Prostate gland (tissue), 2 donors: ENCODE measurements at regions not wholly inside any gene's neighbourhood (a gene's known extent, or its start where the extent isn't known, plus 50 kb on each side); places are given as distances from the start of the nearest gene placed in this dataset.

Experiments used
- DNase-seq: peaks from one replicate; pipeline ENCODE4 v3.0.0-alpha.2; 2019; ENCODE audit warnings: low spot score
- H3K27ac ChIP-seq, 2 donors: fragments of 200-600 bp; sonication (generic); 2 replicates each; pipeline ENCODE4 v1.5.1; 2017 to 2019
- H3K27me3 ChIP-seq: fragments of 200-600 bp; sonication (generic); replicated peaks from 2 replicates; pipeline ENCODE4 v1.5.1; 2019; ENCODE audit not compliant: insufficient read depth
- H3K36me3 ChIP-seq, 2 donors: fragments of 200-600 bp; sonication (generic); 1 replicate in 1 of 2; 2 replicates in 1 of 2; pipeline versions ENCODE4 v1.5.1 to v1.8.1; 2017 to 2019
- H3K4me1 ChIP-seq: fragments of 200-600 bp; sonication (generic); replicated peaks from 2 replicates; pipeline ENCODE4 v1.5.1; 2019
- H3K4me3 ChIP-seq, 2 donors: fragments of 200-600 bp; sonication (generic); 2 replicates each; pipeline ENCODE4 v1.5.1; 2017 to 2019
- H3K9me3 ChIP-seq: fragments of 200-600 bp; sonication (generic); 2 replicates; pipeline ENCODE4 v1.5.1; 2017
- POLR2A ChIP-seq: fragments of 450-650 bp; IDR thresholded peaks from one replicate; pipeline ENCODE4 v1.6.1; 2016; ENCODE audit warnings: antibody characterized with exemption, mild to moderate bottlenecking
- POLR2AphosphoS5 ChIP-seq: sonication (generic); formaldehyde crosslinking; IDR thresholded peaks from one replicate; pipeline ENCODE4 v1.6.1; 2017; ENCODE audit warnings: antibody characterized with exemption
- WGBS: methylation state at CpG from one replicate; pipeline ENCODE4 v1.1.5; 2018; 5-methylcytosine and 5-hydroxymethylcytosine counted together
- intact Hi-C: fragments of 100-400 bp; cut with DNase I; formaldehyde crosslinking; loops from one replicate; pipeline ENCODE4 v1.14.2; 2022
- TF ChIP-seq, protein P1 (sequence below), 4 experiments: fragments of 200-600 bp in 2 of 4; fragments of 450-650 bp in 2 of 4; sonication (generic) in 2 of 4; IDR thresholded peaks; 1 replicate in 3 of 4; 2 replicates in 1 of 4; pipeline ENCODE4 v1.5.1; 2016 to 2019; ENCODE audit warnings: antibody characterized with exemption in 4 of 4, mild to moderate bottlenecking in 2 of 4, moderate library complexity in 2 of 4

DNA sequence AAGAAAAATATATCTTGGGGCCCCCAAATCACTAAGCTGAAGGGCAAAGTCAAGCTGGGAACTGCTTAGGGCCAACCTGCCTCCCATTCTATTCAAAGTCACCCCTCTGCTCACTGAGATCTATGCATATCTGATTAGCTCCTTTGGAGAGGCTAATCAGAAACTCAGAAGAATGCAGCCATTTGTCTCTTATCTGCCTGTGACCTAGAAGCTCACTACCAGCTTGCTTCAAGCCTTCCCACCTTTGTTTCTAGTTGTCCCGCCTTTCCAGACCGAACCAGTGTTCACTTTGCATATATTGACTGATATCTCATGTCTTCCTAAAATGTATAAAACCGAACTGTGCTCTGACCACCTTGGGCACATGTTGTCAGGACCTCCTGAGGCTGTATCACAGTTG, 479.4 kb downstream of the METTL4 start:
- Histone ChIP-seq H3K4me1 (no peaks in the 10 kb centered on the region), H3K4me3 (no peak overlapping the region), H3K36me3 (no peaks in the 10 kb centered on the region), H3K9me3 (no peaks in the 10 kb centered on the region), H3K27me3 (no peaks in the 10 kb centered on the region), H3K27ac (no peak overlapping the region)
- WGBS, result 87% methylated on average over 3 of the region's 3 CpGs
- no peak for TF ChIP-seq POLR2AphosphoS5
- TF ChIP-seq, protein P1, sequence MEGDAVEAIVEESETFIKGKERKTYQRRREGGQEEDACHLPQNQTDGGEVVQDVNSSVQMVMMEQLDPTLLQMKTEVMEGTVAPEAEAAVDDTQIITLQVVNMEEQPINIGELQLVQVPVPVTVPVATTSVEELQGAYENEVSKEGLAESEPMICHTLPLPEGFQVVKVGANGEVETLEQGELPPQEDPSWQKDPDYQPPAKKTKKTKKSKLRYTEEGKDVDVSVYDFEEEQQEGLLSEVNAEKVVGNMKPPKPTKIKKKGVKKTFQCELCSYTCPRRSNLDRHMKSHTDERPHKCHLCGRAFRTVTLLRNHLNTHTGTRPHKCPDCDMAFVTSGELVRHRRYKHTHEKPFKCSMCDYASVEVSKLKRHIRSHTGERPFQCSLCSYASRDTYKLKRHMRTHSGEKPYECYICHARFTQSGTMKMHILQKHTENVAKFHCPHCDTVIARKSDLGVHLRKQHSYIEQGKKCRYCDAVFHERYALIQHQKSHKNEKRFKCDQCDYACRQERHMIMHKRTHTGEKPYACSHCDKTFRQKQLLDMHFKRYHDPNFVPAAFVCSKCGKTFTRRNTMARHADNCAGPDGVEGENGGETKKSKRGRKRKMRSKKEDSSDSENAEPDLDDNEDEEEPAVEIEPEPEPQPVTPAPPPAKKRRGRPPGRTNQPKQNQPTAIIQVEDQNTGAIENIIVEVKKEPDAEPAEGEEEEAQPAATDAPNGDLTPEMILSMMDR (IDR thresholded peaks at IDR 0.05), result no peak
- TF ChIP-seq POLR2A, result no peak
- no peak for DNase-seq
- intact Hi-C loops, result no loop called here

DNA sequence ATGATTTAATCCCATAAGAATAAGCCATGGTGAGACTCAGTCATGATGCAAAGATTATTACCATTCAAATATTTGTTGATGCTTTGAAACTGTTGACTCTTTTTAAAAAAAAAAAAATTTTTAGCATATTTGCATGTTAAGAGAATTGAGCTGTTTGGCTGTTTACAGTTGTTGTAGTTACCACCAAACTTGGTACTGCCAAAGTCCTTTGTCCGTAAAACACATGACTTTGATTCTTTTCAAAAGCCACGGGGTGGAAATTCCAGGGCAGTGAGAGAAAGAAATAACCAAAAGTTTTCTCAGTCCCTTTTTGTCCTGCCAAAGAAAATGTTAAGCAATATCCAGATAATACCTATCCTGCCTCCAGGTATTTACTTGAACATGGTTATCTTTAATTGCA, 474.8 kb downstream of the METTL4 start:
- intact Hi-C loops, result no loop called here

DNA sequence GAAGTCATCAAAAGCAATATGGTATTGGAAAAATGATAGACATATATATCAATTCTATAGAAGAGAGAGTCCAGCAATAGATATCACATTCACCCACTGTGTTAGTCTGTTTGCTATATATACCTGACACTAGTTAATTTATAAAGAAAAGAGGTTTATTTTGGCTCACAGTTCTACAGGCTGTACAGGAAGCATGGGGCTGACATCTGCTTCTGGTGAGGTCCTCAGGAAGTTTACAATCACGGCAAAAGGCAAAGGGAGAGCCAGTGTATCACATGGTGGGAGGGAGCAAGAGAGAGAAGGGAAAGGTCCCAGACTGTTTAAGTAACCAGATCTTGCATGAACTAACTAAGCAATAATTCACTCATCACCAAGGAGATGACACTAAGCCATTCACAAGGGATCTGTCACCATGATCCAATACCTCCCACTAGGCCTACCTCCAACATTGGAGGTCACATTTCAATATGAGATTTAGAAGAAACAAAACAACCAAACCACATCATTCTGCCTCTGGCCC, 470.6 kb downstream of the METTL4 start:
- H3K27ac ChIP-seq, result no peak overlapping the region
- H3K36me3 ChIP-seq, result no peaks in the 10 kb centered on the region
- WGBS, result 52% methylated on average over 1 of the region's 1 CpG
- intact Hi-C loops, result no loop called here
- no peak for DNase-seq
- no peaks in the 10 kb centered on the region for H3K27me3 ChIP-seq
- H3K4me3 ChIP-seq, result no peak overlapping the region
- H3K9me3 ChIP-seq, result no peaks in the 10 kb centered on the region
- TF ChIP-seq POLR2AphosphoS5, result no peak
- TF ChIP-seq POLR2A, result no peak
- TF ChIP-seq, protein P1 (IDR thresholded peaks at IDR 0.05), result no peak
- H3K4me1 ChIP-seq, result no peaks in the 10 kb centered on the region

More for the DNA sequence above, 474.8 kb downstream of the METTL4 start:
- H3K36me3 ChIP-seq, result no peaks in the 10 kb centered on the region
- no peak overlapping the region for H3K4me3 ChIP-seq
- no peak overlapping the region for H3K27ac ChIP-seq
- no peak for DNase-seq
- no peaks in the 10 kb centered on the region for H3K9me3 ChIP-seq
- no peaks in the 10 kb centered on the region for H3K27me3 ChIP-seq
- H3K4me1 ChIP-seq, result no peaks in the 10 kb centered on the region
- no peak for TF ChIP-seq POLR2AphosphoS5
- TF ChIP-seq POLR2A, result no peak
- TF ChIP-seq, protein P1 (IDR thresholded peaks at IDR 0.05), result no peak
- WGBS, result 58% methylated on average over 2 of the region's 2 CpGs

DNA sequence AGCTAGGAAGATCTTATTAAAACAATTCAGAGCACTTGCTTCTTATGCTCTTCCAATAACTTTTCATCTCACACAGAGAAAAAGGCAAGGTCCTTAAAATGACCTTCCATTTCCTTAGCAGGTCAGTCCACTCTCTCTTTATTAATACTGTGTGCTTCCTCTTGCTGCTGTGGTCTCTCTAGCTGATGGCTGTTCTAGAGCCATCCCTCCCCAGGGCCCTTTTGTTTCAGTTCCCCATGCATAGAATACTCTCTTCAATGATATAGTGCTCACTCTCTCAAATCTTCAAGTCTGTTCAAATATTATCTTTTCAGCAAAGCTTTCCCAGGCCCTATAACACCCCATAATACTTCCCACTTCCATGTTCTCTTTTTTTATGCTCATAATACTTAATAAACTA, 469.3 kb downstream of the METTL4 start:
- Histone ChIP-seq H3K27me3 (no peaks in the 10 kb centered on the region), H3K36me3 (no peaks in the 10 kb centered on the region), H3K27ac (no peak overlapping the region), H3K4me1 (no peaks in the 10 kb centered on the region), H3K9me3 (no peaks in the 10 kb centered on the region), H3K4me3 (no peak overlapping the region)
- intact Hi-C loops, result no loop called here
- DNase-seq, result no peak
- TF ChIP-seq POLR2AphosphoS5 (no peak), POLR2A (no peak)
- TF ChIP-seq, protein P1 (IDR thresholded peaks at IDR 0.05), result no peak

DNA sequence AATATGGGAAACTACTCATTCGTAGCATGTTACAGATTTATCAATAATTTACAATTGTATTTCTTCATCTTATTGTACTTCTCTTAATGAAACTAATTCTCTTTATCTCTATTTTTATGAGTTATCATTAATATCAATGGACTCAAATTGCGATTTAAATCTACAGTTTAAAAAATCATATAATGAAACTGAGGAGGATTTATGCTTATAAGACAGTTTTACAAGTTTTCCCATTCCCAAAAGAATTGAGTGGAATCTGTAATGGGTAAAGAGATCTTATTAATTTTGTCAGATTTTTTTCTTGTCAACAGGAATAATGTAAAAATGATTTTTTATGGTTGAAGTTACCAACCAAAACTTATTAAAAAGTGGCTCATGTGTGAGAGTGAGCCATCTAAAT, 468.0 kb downstream of the METTL4 start:
- H3K4me1 ChIP-seq, result no peaks in the 10 kb centered on the region
- H3K27me3 ChIP-seq, result no peaks in the 10 kb centered on the region
- intact Hi-C loops, result no loop called here
- no peaks in the 10 kb centered on the region for H3K36me3 ChIP-seq
- no peaks in the 10 kb centered on the region for H3K9me3 ChIP-seq
- DNase-seq, result no peak
- WGBS, result 74% methylated on average over 2 of the region's 2 CpGs
- no peak for TF ChIP-seq POLR2A
- H3K27ac ChIP-seq, result no peak overlapping the region
- H3K4me3 ChIP-seq, result no peak overlapping the region
